Body of pancreas (tissue), 4 donors: ENCODE measurements at regions not wholly inside any gene's neighbourhood (a gene's known extent, or its start where the extent isn't known, plus 50 kb on each side); places are given as distances from the start of the nearest gene placed in this dataset.

Experiments
- ATAC-seq: fragments of 150-250 bp; one replicate; pipeline ENCODE4 v1.9.1; 2016
- DNase-seq, 4 donors: peaks; one replicate each; pipeline ENCODE4 v3.0.0-alpha.2; 2019
- H3K27ac ChIP-seq, 4 donors: fragments of 200-600 bp; sonication (generic); 1 replicate in 3 of 4; 2 replicates in 1 of 4; pipeline versions ENCODE4 v1.5.1 to v1.6.1; 2016 to 2019; ENCODE audit warnings: mild to moderate bottlenecking in 1 of 4, mixed read lengths in 1 of 4, moderate library complexity in 1 of 4
- H3K27me3 ChIP-seq, 2 donors: fragments of 200-600 bp; sonication (generic); one replicate each; pipeline ENCODE4 v1.6.0; 2016; ENCODE audit warnings: mild to moderate bottlenecking in 1 of 2
- H3K36me3 ChIP-seq, 2 donors: fragments of 200-600 bp; sonication (generic); replicated peaks in 1 of 2; 2 replicates each; pipeline ENCODE4 v1.5.1; 2016; ENCODE audit warnings: low read depth in 2 of 2; ENCODE audit not compliant: insufficient read depth in 1 of 2
- H3K4me1 ChIP-seq: fragments of 200-600 bp; sonication (generic); one replicate; pipeline ENCODE4 v1.6.0; 2016
- H3K4me3 ChIP-seq, 2 donors: fragments of 200-600 bp; sonication (generic); 1 replicate in 1 of 2; 2 replicates in 1 of 2; pipeline ENCODE4 v1.5.1; 2016 to 2019
- H3K9me3 ChIP-seq, 3 donors: fragments of 200-600 bp; sonication (generic); 1 replicate in 2 of 3; 2 replicates in 1 of 3; pipeline ENCODE4 v1.5.1; 2016
- CTCF ChIP-seq, 7 experiments: fragments of 450-650 bp in 4 of 7; fragments of 200-600 bp in 3 of 7; sonication (generic) in 3 of 7; IDR thresholded peaks; one replicate each; pipeline ENCODE4 v1.5.1; 2016 to 2019; ENCODE audit warnings: antibody characterized with exemption in 7 of 7
- POLR2A ChIP-seq, 3 donors: fragments of 450-650 bp; IDR thresholded peaks; one replicate each; pipeline ENCODE4 v1.6.1; 2016; ENCODE audit warnings: antibody characterized with exemption in 3 of 3, mild to moderate bottlenecking in 2 of 3
- WGBS, 2 donors: methylation state at CpG; one replicate each; pipeline ENCODE4 v1.1.5; 2017; 5-methylcytosine and 5-hydroxymethylcytosine counted together
- intact Hi-C: fragments of 100-400 bp; cut with DNase I; formaldehyde crosslinking; loops from one replicate; pipeline ENCODE4 v1.15.1; 2023

GRCh38 chr2:137764646-137765045, 199.6 kb upstream of the HNMT start:
- no peak for DNase-seq
- Histone ChIP-seq H3K4me3 (no peak overlapping the region), H3K27me3 (no peaks in the 10 kb centered on the region), H3K9me3 (no peaks in the 10 kb centered on the region), H3K27ac (no peak overlapping the region), H3K36me3 (no peaks in the 10 kb centered on the region), H3K4me1 (no peaks in the 10 kb centered on the region)
- no peak for ATAC-seq
- TF ChIP-seq POLR2A (IDR thresholded peaks at IDR 0.05) (no peak), CTCF (IDR thresholded peaks at IDR 0.05) (no peak)
- WGBS, 2 donors, result 37 to 45% methylated on average over 5 of the region's 5 CpGs
- intact Hi-C loops, result no loop called here

DNA sequence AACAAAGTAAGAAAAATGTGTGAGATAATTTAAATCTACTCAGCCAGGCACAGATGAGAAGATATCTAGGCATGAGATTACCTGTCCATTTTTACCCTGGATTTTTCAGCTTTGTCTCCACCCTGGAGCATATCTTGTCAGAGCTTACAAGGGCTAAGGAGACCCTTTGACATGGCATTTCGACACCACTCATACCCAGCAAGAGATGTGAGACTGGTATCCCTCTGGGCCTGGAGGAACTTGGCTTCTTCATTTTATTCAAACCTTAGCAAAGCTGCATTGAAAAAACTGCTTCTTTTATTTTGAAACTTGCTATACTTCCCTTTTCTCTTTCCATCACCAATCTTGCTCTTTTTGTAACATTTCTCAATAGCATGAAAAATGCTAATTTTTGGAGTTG, 194.9 kb upstream of the HNMT start:
- TF ChIP-seq CTCF (IDR thresholded peaks at IDR 0.05) (no peak), POLR2A (IDR thresholded peaks at IDR 0.05) (no peak)
- H3K9me3 ChIP-seq, result no peaks in the 10 kb centered on the region
- H3K4me1 ChIP-seq, result no peaks in the 10 kb centered on the region
- H3K36me3 ChIP-seq, result no peaks in the 10 kb centered on the region
- intact Hi-C loops, result no loop called here
- 41 to 47% methylated on average over 1 of the region's 1 CpG for WGBS, 2 donors
- no peaks in the 10 kb centered on the region for H3K27me3 ChIP-seq
- DNase-seq (no peak), ATAC-seq (no peak)
- no peak overlapping the region for H3K4me3 ChIP-seq
- no peak overlapping the region for H3K27ac ChIP-seq

GRCh38 chr2:137770166-137770565, 194.1 kb upstream of the HNMT start:
- 84 to 94% methylated on average over 1 of the region's 1 CpG for WGBS, 2 donors
- Histone ChIP-seq H3K4me3 (no peak overlapping the region), H3K9me3 (no peaks in the 10 kb centered on the region), H3K36me3 (no peaks in the 10 kb centered on the region), H3K27me3 (no peaks in the 10 kb centered on the region), H3K4me1 (no peaks in the 10 kb centered on the region), H3K27ac (no peak overlapping the region)
- DNase-seq (no peak), ATAC-seq (no peak)
- TF ChIP-seq CTCF (IDR thresholded peaks at IDR 0.05) (no peak), POLR2A (IDR thresholded peaks at IDR 0.05) (no peak)
- intact Hi-C loops, result no loop called here

DNA sequence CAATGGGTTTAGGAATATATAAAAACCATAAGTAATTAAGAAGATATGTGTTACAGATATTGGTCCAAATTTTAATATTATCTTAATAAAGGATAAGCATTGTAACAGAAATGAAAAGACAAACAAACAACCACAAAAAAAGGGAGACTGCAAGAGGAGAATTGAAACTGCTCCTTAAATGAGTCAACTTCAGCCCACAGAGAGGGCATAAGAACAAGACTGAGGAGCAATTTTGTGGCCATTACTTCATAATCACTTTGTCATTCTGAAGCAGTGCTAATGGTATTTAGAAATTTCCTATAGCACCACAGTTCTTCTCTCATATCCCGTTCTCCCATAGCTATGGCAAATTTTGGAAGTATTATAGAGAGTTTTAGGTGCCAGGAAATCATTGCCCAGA, 193.2 kb upstream of the HNMT start:
- Histone ChIP-seq H3K36me3 (no peaks in the 10 kb centered on the region), H3K4me1 (no peaks in the 10 kb centered on the region), H3K27me3 (no peaks in the 10 kb centered on the region), H3K4me3 (no peak overlapping the region), H3K9me3 (no peaks in the 10 kb centered on the region), H3K27ac (no peak overlapping the region)
- DNase-seq (no peak), ATAC-seq (no peak)
- intact Hi-C loops, result no loop called here
- TF ChIP-seq CTCF (IDR thresholded peaks at IDR 0.05), result no peak
- no peak for TF ChIP-seq POLR2A (IDR thresholded peaks at IDR 0.05)
- 50 to 52% methylated on average over 1 of the region's 1 CpG for WGBS, 2 donors

DNA sequence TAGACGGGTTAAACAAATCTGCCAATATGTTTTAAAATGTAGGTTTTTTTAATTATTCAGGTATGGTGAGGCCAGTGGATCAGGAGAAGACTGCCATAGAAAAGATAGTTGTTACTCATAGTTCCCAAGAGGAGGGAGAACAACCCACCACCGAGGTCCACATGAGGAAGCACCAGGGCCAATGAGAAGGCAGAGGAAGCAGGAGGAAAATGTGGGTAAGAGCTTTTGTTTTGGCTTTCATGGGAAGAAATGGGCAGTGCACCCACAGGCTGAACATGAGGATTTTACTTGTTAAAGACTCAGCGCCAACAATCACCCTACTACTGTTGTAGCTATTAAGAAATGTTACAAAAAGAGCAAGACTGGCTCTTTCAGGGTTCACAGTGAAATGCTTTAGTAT, 191.8 kb upstream of the HNMT start:
- intact Hi-C loops, result no loop called here
- WGBS, 2 donors, result 60 to 69% methylated on average over 3 of the region's 3 CpGs
- Histone ChIP-seq H3K4me1 (no peaks in the 10 kb centered on the region), H3K36me3 (no peaks in the 10 kb centered on the region), H3K27ac (no peak overlapping the region), H3K27me3 (no peaks in the 10 kb centered on the region), H3K9me3 (no peaks in the 10 kb centered on the region), H3K4me3 (no peak overlapping the region)
- ATAC-seq, result no peak
- TF ChIP-seq POLR2A (IDR thresholded peaks at IDR 0.05) (no peak), CTCF (IDR thresholded peaks at IDR 0.05) (no peak)
- DNase-seq, result no peak
